H9 (cell line): ENCODE measurements at regions not wholly inside any gene's neighbourhood (a gene's known extent, or its start where the extent isn't known, plus 50 kb on each side); places are given as distances from the start of the nearest gene placed in this dataset.
A peak's percentile ranks its signal among the peaks of the same experiment; 100 is the strongest.

ENCODE experiments used
- DNase-seq: peaks from one replicate; pipeline ENCODE4 v3.0.0-alpha.2; 2017
- H2AFZ ChIP-seq: one replicate; pipeline ENCODE4 v1.6.1; 2013; ENCODE audit warnings: mild to moderate bottlenecking, low read length, control low read depth, moderate library complexity
- H2AK5ac ChIP-seq: 2 replicates; pipeline ENCODE4 v1.6.1; 2013; ENCODE audit warnings: low read length, control low read depth, mixed read lengths; ENCODE audit not compliant: insufficient read length
- H2BK120ac ChIP-seq: one replicate; pipeline ENCODE4 v1.6.1; 2013; ENCODE audit warnings: low read depth, mild to moderate bottlenecking, low read length, control low read depth, inconsistent platforms; ENCODE audit not compliant: poor library complexity, severe bottlenecking
- H2BK12ac ChIP-seq: 2 replicates; pipeline ENCODE4 v1.6.1; 2013; ENCODE audit warnings: low read length, control low read depth, mixed read lengths, low read depth; ENCODE audit not compliant: insufficient read length
- H2BK15ac ChIP-seq: 2 replicates; pipeline ENCODE4 v1.6.1; 2013; ENCODE audit warnings: low read depth, low read length, control low read depth
- H2BK20ac ChIP-seq: one replicate; pipeline ENCODE4 v1.6.1; 2013; ENCODE audit warnings: low read depth, mild to moderate bottlenecking, low read length, control low read depth, inconsistent platforms; ENCODE audit not compliant: poor library complexity, severe bottlenecking
- H2BK5ac ChIP-seq: 2 replicates; pipeline ENCODE4 v1.6.1; 2013; ENCODE audit warnings: low read length, control low read depth, mixed read lengths; ENCODE audit not compliant: insufficient read length
- H3K14ac ChIP-seq: 2 replicates; pipeline ENCODE4 v1.6.1; 2013; ENCODE audit warnings: low read length, control low read depth; ENCODE audit not compliant: insufficient read depth
- H3K18ac ChIP-seq: 2 replicates; pipeline ENCODE4 v1.6.1; 2013; ENCODE audit warnings: low read depth, mild to moderate bottlenecking, mixed read lengths, low read length, control low read depth; ENCODE audit not compliant: insufficient read length
- H3K23ac ChIP-seq: 2 replicates; pipeline ENCODE4 v1.6.1; 2013; ENCODE audit warnings: low read length, control low read depth, mixed read lengths, low read depth; ENCODE audit not compliant: insufficient read length
- H3K23me2 ChIP-seq: 2 replicates; pipeline ENCODE4 v1.6.1; 2013; ENCODE audit warnings: low read depth, mild to moderate bottlenecking, mixed read lengths, low read length, control low read depth; ENCODE audit not compliant: insufficient read length, poor library complexity, severe bottlenecking
- H3K27ac ChIP-seq: 2 replicates; pipeline ENCODE4 v1.5.1; 2013; ENCODE audit warnings: low read length, control low read depth, mixed read lengths, low read depth; ENCODE audit not compliant: insufficient read length
- H3K27me3 ChIP-seq: 2 replicates; pipeline ENCODE4 v1.6.1; 2013; ENCODE audit warnings: low read length, control low read depth, inconsistent platforms; ENCODE audit not compliant: insufficient read depth
- H3K4ac ChIP-seq: 2 replicates; pipeline ENCODE4 v1.6.1; 2013; ENCODE audit warnings: low read depth, mild to moderate bottlenecking, control low read depth, inconsistent platforms, low read length, moderate library complexity
- H3K4me1 ChIP-seq: 2 replicates; pipeline ENCODE4 v1.6.1; 2013; ENCODE audit warnings: low read length, control low read depth, inconsistent platforms; ENCODE audit not compliant: insufficient read depth
- H3K4me2 ChIP-seq: 2 replicates; pipeline ENCODE4 v1.6.1; 2013; ENCODE audit warnings: low read length, control low read depth, mixed read lengths; ENCODE audit not compliant: insufficient read length, insufficient read depth
- H3K56ac ChIP-seq: 2 replicates; pipeline ENCODE4 v1.6.1; 2013; ENCODE audit warnings: low read depth, mild to moderate bottlenecking, mixed read lengths, low read length, control low read depth; ENCODE audit not compliant: insufficient read length
- H3K79me1 ChIP-seq: 2 replicates; pipeline ENCODE4 v1.6.1; 2013; ENCODE audit warnings: low read depth, mild to moderate bottlenecking, moderate library complexity, low read length, control low read depth, inconsistent platforms; ENCODE audit not compliant: insufficient read depth, poor library complexity, severe bottlenecking
- H3K79me2 ChIP-seq: 2 replicates; pipeline ENCODE4 v1.6.1; 2013; ENCODE audit warnings: low read length, control low read depth, inconsistent platforms; ENCODE audit not compliant: insufficient read depth
- H3K9ac ChIP-seq: 2 replicates; pipeline ENCODE4 v1.6.1; 2013; ENCODE audit warnings: low read length, control low read depth, mixed read lengths; ENCODE audit not compliant: insufficient read length; ENCODE audit errors: extremely low read depth
- H3K9me3 ChIP-seq: one replicate; pipeline ENCODE4 v1.6.1; 2013; ENCODE audit warnings: low read depth, low read length, inconsistent platforms; ENCODE audit not compliant: control insufficient read depth
- H3T11ph ChIP-seq: one replicate; pipeline ENCODE4 v1.6.1; 2013; ENCODE audit warnings: mild to moderate bottlenecking, low read length, control low read depth, inconsistent platforms
- H4K20me1 ChIP-seq: one replicate; pipeline ENCODE4 v1.6.1; 2013; ENCODE audit not compliant: control insufficient read depth, insufficient read length, insufficient read depth
- H4K5ac ChIP-seq: 2 replicates; pipeline ENCODE4 v1.6.1; 2013; ENCODE audit warnings: low read depth, mild to moderate bottlenecking, mixed read lengths, low read length, control low read depth; ENCODE audit not compliant: insufficient read length
- H4K8ac ChIP-seq: replicated peaks from 2 replicates; pipeline ENCODE4 v1.6.1; 2013; ENCODE audit warnings: low read length, control low read depth, mixed read lengths, low read depth; ENCODE audit not compliant: insufficient read length
- H4K91ac ChIP-seq: 2 replicates; pipeline ENCODE4 v1.6.1; 2013; ENCODE audit warnings: low read depth, mild to moderate bottlenecking, moderate library complexity, mixed read lengths, low read length, control low read depth; ENCODE audit not compliant: insufficient read length
- H3K27ac Mint-ChIP-seq, 3 experiments: 2 replicates in 2 of 3; 3 replicates in 1 of 3; pipeline ENCODE4 v1.8.0; 2020 to 2021; ENCODE audit warnings: mixed read lengths in 3 of 3, mild to moderate bottlenecking in 1 of 3, moderate library complexity in 1 of 3
- H3K27me3 Mint-ChIP-seq: 2 replicates; pipeline ENCODE4 v1.8.0; 2021; ENCODE audit warnings: low read depth, mild to moderate bottlenecking, moderate library complexity, mixed read lengths
- H3K36me3 Mint-ChIP-seq, 3 experiments: 2 replicates in 2 of 3; 3 replicates in 1 of 3; pipeline ENCODE4 v1.8.0; 2020 to 2021; ENCODE audit warnings: low read depth in 3 of 3, mixed read lengths in 3 of 3; ENCODE audit not compliant: insufficient read depth in 1 of 3
- H3K4me1 Mint-ChIP-seq, 2 experiments: 2 replicates each; pipeline ENCODE4 v1.8.0; 2020; ENCODE audit warnings: mixed read lengths in 2 of 2
- H3K4me3 Mint-ChIP-seq, 2 experiments: 2 replicates in 1 of 2; 3 replicates in 1 of 2; pipeline ENCODE4 v1.8.0; 2020 to 2021; ENCODE audit warnings: mild to moderate bottlenecking in 2 of 2, mixed read lengths in 2 of 2, moderate library complexity in 1 of 2
- H3K9me3 Mint-ChIP-seq, 2 experiments: 2 replicates in 1 of 2; 3 replicates in 1 of 2; pipeline ENCODE4 v1.8.0; 2020; ENCODE audit warnings: mild to moderate bottlenecking in 2 of 2, mixed read lengths in 2 of 2, moderate library complexity in 1 of 2
- CTCF ChIP-seq: fragments of 200-600 bp; sonication (generic); conservative IDR thresholded peaks from 3 replicates; pipeline ENCODE4 v1.8.0; 2021; ENCODE audit warnings: antibody characterized with exemption, mild to moderate bottlenecking
- WGBS: extraction: QIAGEN DNeasy Blood & Tissue Kit; methylation state at CpG from one replicate; pipeline ENCODE4 v1.1.7; 2013; ENCODE audit warnings: missing lambda C conversion rate, low lambda C conversion rate, mixed read lengths; ENCODE audit not compliant: insufficient read length; ENCODE audit errors: extremely low coverage; 5-methylcytosine and 5-hydroxymethylcytosine counted together

GRCh38 chrX:107348990-107349389 lies 100.5 kb upstream of the FRMPD3 start:
- Histone ChIP-seq H4K8ac (no peak overlapping the region), H3K23ac (no peak overlapping the region), H3K4me1 (no peaks in the 10 kb centered on the region), H2BK120ac (no peak overlapping the region), H3K27ac (peak overlapping the region; percentile 33), H3K4me2 (no peak overlapping the region), H4K5ac (no peak overlapping the region), H3K56ac (no peak overlapping the region), H3K9me3 (peaks cover 10% of the 10 kb centered on the region), H3K23me2 (no peaks in the 10 kb centered on the region), H3K14ac (no peak overlapping the region), H2BK15ac (no peak overlapping the region), H3T11ph (no peak overlapping the region), H4K91ac (no peak overlapping the region), H2BK20ac (no peak overlapping the region), H3K79me1 (no peaks in the 10 kb centered on the region), H3K9ac (no peak overlapping the region), H2AK5ac (no peak overlapping the region), H4K20me1 (no peaks in the 10 kb centered on the region), H3K27me3 (no peaks in the 10 kb centered on the region), H2BK12ac (no peak overlapping the region), H2BK5ac (no peak overlapping the region), H3K79me2 (no peaks in the 10 kb centered on the region), H3K4ac (no peak overlapping the region), H2AFZ (no peak overlapping the region), H3K18ac (no peak overlapping the region)
- H3K4me3 Mint-ChIP-seq, result no peak overlapping the region
- DNase-seq, result no peak
- no peak overlapping the region for H3K27ac Mint-ChIP-seq
- peaks cover 33% of the 10 kb centered on the region for H3K27me3 Mint-ChIP-seq
- TF ChIP-seq CTCF, result no peak
- peaks cover 12 to 60% of the 10 kb centered on the region in 2 experiments for H3K9me3 Mint-ChIP-seq
- peaks cover 10 to 13% of the 10 kb centered on the region in 2 experiments for H3K4me1 Mint-ChIP-seq
- WGBS, result no CpG with 5 or more reads among the region's 1 CpG
- peaks cover 4 to 12% (median 10%) of the 10 kb centered on the region in 3 experiments; a peak in 5 of 7 replicates for H3K36me3 Mint-ChIP-seq
